ENCODE measurements at regions not wholly inside any gene's neighbourhood (a gene's known extent, or its start where the extent isn't known, plus 50 kb on each side); places are given as distances from the start of the nearest gene placed in this dataset.

DNA sequence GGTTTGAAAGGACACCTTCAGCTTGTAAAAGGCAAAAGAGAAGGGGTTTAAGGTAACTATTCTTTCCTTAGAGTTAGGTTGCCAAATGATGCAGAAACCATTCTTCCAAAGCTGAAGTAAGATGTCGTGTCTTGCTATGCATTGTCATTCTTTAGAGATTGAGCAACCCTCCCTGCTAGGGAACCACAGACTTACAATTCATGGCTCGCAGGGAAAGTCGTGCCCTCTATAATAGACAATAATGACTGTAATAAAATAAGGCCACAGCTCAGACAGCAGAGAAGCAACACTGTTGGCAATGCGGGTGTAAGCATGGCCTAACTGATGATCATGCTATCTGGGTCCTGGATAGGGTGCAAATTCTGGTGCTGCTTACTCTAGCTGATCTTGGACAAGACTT is 129.6 kb upstream of the CDH13 start:
- no peak for DNase-seq (ENCODE audit: low spot score)

DNA sequence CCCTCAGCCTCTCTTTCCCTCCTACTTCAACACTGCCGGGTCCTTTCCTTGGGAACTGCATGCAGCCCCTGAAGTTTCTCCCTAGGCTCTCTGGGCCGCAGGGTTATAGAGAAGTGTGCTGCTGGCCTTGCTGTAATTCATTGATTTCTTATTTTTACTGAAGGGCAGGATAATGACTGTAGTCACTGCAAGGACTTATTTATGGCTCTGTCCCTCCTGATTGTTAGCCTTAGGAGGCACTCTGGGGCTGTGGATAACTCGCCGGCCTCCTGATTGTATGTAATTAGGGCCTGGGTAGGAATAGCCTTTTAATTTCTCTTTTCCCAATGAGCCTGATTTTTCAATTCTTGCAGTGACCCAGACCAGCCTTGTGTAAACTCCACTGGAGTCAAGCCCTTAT is 138.3 kb upstream of the CDH13 start:
- DNase-seq (ENCODE audit: low spot score), result no peak

DNA sequence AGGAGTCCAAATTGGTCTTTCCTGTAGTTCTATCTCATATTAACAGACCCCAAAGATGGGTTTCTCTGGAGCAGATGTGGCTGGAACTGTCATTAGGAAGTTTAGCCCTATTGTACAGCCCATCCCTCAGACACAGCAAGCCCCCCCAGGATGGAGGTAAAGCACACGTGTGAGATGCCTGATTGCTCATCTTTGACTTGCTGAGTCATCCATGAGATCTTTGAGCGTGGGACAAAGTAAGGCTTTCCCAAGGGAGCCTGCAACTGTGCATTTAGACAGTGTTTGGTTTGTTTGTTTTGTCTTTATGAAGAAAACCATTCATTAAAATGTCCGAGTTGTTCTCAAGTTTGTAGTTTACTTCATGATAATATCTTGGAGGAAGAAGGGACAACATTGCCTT is 145.3 kb upstream of the CDH13 start:
- no peak for DNase-seq (ENCODE audit: low spot score)

DNA sequence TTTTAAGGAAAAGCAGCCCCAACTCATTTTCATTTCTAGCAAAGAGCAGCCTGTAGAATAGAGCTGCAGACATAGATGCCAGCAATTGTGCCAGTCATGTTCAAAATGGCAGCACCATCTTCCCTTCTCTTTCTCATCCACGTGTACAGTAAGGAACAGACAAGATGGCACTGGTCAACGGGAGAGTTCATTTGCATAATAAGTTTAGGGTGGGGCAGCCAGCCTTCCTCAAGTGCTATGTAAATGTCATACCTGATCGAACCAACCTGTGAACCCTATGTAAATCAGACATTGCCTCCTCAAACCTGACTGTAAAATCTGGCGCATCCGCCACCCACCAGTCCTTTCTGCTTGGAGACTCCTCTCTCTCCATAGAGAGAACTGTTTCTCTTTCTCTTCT is 150.0 kb upstream of the CDH13 start:
- no peak for DNase-seq (ENCODE audit: low spot score)

- no peak for DNase-seq (ENCODE audit: low spot score)
Measured at GRCh38 chr16:82470620-82471152, 156.1 kb upstream of the CDH13 start.

GRCh38 chr16:82470016-82470415 is 156.8 kb upstream of the CDH13 start:
- DNase-seq (ENCODE audit: low spot score), result no peak

DNA sequence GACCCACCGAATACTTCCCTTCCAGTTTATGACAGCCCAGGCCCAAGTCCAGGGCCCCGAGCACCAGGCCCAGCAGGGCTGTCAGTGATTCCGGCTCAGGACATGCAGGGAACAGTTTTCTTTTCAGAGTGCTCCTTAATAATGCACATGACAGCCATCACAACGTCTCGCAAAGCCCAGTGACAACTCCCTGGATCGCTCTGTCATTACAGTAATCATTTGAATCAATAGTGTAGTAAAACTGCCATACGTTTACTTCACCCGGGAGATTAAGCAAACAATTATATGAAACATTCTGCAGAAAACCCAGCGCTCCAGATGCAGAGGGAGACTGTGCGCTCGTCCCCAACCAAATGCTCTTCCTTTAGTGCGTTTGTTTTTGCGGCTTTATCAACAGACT is 162.6 kb upstream of the CDH13 start:
- DNase-seq (ENCODE audit: low spot score), result no peak

- no peak for DNase-seq (ENCODE audit: low spot score)
Measured at GRCh38 chr16:82460766-82461165, 166.0 kb upstream of the CDH13 start.

DNA sequence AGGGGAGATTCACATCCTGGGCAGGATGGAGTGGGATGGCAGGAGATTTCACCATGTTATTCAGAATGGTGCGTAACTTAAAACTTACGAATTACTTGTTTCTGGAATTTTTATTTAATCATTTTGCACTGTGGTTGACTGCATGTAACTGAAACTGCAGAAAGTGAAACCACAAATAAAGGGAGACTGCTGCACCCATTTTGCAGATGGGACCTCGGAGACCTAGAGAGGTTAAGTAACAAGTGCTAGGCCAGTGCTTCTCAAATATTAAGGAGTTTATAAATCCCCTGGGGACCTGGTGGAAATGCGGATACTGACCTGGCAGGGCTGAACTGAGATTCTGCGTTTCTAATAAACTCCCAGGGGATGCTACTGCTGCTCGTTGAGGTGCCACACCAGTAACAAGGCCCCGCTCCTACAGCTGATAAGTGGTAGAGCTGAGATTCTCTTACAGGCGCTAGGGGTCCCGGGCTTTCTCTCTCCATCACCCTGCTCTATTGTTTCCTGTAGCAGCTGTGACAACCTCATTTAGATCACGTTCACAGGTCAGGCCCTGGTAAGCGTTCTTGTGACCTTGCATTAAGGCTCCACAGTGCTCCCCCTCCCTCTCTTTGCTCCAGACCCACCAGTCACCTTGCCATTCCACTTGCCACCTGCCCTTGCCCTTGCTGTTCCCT is 167.1 kb upstream of the CDH13 start:
- DNase-seq (ENCODE audit: low spot score), result no peak

DNA sequence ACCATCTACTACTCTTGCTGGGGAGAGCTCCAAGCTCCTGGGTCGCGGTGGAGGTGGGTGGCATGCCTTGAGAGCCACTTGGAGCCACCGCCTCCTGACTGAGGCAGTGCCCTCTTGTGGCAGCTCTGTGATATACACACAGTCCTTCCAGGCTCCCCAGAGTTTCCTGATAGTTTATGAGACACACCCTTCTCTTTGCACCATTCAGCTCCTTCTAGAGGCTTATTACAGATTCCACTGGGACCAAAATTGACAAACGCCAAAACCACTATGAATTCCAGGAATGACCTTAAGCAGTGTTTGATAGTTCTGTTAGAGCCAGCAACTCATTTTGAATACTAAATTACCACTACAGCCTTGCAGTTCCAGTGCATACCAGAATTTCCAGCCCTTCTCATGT is 170.1 kb upstream of the CDH13 start:
- peak; percentile 82 for DNase-seq (ENCODE audit: low spot score)

DNA sequence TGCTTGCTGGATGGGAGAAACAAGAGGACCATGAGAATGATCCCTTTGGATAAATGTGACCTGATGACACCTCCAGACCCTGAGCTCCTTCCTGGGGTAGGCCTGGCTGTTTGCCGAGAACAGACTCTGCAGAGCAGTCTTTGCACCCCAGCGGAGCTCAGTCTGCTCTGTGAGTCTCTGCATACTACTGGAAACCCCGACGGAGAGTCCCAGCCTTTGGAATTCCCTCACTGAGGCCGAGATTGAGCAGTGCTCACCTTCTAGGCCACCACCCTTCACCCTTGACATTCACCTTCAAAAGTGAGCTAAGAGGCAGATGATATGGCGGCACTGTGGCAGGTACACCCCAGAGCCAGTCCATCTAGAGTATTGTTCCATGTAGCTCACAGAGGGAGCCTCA is 172.2 kb upstream of the CDH13 start:
- DNase-seq (ENCODE audit: low spot score), result no peak

DNA sequence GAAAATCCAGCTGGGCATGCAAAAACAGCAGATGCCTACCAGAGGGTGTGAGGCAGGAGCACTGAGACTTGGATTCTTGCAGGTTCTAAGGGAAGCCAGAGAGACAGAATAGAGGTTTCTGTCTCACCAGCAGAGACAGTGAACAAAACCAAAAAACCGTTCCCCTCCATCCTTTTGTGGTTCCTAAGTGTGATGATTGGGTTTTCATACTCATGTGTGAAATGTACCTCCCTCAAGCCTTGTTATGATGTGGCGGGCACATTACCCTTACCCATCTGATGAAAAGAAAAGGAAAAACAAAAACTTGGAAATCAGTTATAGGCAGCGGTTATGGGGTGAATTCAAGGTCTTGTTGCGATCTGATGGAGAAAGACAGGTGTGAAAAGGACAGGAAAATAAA is 172.6 kb upstream of the CDH13 start:
- DNase-seq (ENCODE audit: low spot score), result no peak

- DNase-seq (ENCODE audit: low spot score), result no peak
Measured at GRCh38 chr16:82452004-82452756, 174.6 kb upstream of the CDH13 start.

- DNase-seq (ENCODE audit: low spot score), result no peak
Measured at GRCh38 chr16:82451449-82451848, 175.3 kb upstream of the CDH13 start.

DNA sequence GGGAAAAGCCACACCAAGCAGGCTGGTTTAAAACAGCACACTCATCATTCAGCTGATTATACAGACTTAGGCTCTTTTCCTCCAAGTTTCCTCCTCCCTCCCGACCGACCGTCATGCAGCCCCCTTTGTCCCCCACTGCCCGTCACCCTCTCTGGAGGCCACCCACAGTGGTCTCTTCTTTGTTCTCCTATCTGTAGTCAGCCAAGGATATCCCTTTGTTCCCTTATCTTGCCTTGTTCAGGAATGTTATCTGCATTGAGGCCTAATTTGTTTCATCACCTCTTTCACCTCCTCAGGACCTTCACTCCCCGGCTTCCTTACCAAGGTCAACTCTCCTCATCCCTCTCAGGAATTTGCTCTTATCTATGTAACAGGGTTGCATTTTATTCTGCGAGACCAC is 186.4 kb upstream of the CDH13 start:
- DNase-seq (ENCODE audit: low spot score), result peak; percentile 51

DNA sequence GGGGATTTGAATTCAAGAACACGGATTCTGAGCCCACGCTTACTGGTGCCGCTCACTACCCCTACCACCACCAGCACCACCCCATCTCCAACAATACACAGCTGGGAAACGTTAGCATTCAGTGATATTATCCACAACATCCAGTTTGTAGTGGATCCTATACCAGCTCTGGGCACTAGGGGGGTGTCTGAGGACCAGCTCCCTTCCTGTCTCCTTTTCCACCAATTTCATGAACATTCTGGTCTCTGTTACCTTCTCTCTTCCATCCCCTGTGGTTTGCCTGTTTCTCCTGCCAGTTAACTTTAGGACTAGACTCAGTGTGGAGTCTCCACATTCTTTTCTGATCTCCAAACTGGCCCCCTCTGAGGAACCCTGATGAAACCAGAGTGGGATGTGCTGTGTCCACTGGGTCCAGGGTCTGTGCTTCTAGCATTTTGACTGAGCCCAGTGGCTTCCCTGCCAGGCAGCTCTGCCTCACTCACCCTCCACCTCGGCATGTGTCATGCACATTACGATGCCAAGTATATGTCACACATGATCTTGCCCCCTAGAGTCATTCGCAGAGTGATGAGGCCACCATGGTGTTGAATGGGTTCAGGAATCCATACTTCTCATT is 187.0 kb upstream of the CDH13 start:
- peak; percentile 63 for DNase-seq (ENCODE audit: low spot score)

GRCh38 chr16:82433042-82433441 is 193.7 kb upstream of the CDH13 start:
- no peak for DNase-seq (ENCODE audit: low spot score)

- no peak for DNase-seq (ENCODE audit: low spot score)
Measured at GRCh38 chr16:82432261-82432660, 194.5 kb upstream of the CDH13 start.

DNA sequence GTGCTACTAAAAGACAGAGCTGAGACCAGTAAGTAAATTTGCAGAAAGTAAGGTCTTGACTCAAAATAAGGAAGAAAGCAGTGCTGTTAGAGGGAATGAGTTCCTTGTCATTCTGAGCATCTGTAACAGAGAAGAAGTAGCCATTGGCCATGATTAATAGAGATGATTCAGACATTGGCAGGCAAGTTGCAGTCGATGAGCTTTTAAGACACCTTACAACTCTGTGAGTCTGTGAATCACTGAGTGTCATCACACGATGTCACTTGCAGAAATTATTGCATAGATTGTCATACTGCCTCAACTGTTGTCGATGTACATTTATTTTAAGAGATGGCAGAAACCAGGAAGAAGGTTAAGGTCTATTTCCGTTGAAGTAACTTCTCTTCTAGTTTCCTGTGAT is 201.1 kb upstream of the CDH13 start:
- no peak for DNase-seq (ENCODE audit: low spot score)

- DNase-seq (ENCODE audit: low spot score), result no peak
Measured at GRCh38 chr16:82421851-82422250, 204.9 kb upstream of the CDH13 start.

GRCh38 chr16:82419332-82419731 is 207.4 kb upstream of the CDH13 start:
- no peak for DNase-seq (ENCODE audit: low spot score)

DNA sequence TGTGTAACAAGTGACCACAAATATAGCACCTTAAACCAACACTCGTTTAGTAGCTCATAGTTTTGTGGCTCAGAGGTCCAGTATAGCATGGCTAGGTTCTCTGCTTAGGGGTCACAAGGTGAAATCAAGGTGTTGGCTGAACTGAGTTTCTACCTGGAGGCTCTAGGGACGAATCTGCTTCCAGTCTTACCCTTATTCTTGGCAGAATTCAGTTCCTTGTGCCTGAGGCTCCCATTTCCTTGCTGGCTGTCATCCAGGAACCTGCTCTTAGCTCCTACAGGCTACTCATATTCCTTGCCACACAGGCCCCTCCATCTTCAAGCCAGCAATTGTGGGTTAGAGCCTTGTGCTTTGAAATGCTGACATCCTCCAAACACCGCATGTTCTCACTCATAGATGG is 212.3 kb upstream of the CDH13 start:
- no peak for DNase-seq (ENCODE audit: low spot score)

DNA sequence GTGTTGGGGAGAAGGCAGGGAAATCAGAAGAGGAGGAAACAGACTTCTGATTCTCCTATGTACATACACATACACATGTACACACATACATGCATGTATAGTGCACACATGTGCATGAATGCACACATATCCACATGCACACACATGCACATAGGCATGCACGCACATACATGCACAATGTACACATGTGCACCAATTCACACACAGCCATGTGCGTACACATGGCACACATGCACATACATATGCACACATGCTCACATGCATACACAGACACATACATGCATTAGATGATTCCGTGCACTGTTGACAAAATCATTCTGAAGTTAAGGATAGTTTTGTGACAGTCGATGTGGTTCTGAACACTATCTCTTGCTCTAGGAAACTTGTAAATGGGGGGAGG is 214.0 kb upstream of the CDH13 start:
- DNase-seq (ENCODE audit: low spot score), result no peak
